ENCODE measurements at regions not wholly inside any gene's neighbourhood (a gene's known extent, or its start where the extent isn't known, plus 50 kb on each side); places are given as distances from the start of the nearest gene placed in this dataset.
"Not testable (repeated sequence)": the region's sequence is repeated elsewhere in the genome, so short reads cannot be mapped to it uniquely, and the experiment has no call there.

DNA sequence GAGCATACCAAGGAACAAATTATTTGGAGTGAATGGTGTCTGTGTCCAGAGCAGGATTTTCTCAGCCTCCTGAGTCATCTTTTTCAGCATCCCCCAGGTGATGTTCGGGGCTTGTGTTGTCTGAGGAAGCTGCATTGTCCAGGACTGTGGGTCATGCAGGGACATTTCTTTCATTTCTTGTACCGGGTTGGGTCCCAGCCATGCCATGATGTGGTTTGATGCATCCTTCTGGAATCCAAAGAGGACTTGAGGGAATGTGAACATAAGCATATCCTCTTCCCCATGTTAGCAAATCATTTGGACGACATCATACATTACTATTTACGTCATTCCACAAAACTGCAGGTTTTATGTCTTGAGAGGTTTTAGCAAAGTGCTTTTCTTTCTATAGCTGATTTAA lies 797.8 kb downstream of the CCDC85A start:
- H3K4me1 ChIP-seq = no peaks in the 10 kb centered on the region
- peaks cover 5% of the 10 kb centered on the region for H3K9me3 ChIP-seq
- ATAC-seq (no peak), DNase-seq (no peak)
- no peak overlapping the region for H3K4me3 ChIP-seq
- no peaks in the 10 kb centered on the region for H3K27me3 ChIP-seq
- TF ChIP-seq, protein P1, sequence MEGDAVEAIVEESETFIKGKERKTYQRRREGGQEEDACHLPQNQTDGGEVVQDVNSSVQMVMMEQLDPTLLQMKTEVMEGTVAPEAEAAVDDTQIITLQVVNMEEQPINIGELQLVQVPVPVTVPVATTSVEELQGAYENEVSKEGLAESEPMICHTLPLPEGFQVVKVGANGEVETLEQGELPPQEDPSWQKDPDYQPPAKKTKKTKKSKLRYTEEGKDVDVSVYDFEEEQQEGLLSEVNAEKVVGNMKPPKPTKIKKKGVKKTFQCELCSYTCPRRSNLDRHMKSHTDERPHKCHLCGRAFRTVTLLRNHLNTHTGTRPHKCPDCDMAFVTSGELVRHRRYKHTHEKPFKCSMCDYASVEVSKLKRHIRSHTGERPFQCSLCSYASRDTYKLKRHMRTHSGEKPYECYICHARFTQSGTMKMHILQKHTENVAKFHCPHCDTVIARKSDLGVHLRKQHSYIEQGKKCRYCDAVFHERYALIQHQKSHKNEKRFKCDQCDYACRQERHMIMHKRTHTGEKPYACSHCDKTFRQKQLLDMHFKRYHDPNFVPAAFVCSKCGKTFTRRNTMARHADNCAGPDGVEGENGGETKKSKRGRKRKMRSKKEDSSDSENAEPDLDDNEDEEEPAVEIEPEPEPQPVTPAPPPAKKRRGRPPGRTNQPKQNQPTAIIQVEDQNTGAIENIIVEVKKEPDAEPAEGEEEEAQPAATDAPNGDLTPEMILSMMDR (IDR thresholded peaks at IDR 0.05) = no peak
- H3K27ac ChIP-seq = no peak overlapping the region
- intact Hi-C loops (cut with DNase I) = no loop called here
- no peaks in the 10 kb centered on the region for H3K36me3 ChIP-seq

DNA sequence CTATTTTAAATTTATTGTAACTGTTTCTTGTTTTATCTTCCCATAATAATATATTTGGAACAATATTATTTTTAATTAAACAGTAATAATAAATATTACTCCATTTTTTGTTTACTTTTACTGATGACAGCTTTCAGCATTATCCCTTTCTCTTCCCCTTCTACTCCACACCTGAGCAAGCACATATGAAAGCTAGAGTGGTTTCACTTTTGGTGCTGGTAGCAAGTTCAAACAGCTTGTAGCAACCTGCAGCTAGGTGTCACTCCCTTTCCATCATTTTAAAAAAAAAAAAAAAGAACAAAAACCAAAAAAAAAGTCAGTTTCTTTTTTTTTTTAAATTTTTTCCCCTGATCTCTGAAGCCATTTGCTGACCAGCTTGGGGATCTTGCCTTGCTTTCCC lies 801.8 kb downstream of the CCDC85A start:
- peaks cover 5% of the 10 kb centered on the region for H3K9me3 ChIP-seq
- H3K4me1 ChIP-seq = no peaks in the 10 kb centered on the region
- H3K36me3 ChIP-seq = no peaks in the 10 kb centered on the region
- TF ChIP-seq, protein P1 (IDR thresholded peaks at IDR 0.05) = no peak
- no peaks in the 10 kb centered on the region for H3K27me3 ChIP-seq
- no peak overlapping the region for H3K27ac ChIP-seq
- DNase-seq (no peak), ATAC-seq (no peak)
- intact Hi-C loops (cut with DNase I) = no loop called here
- H3K4me3 ChIP-seq = no peak overlapping the region

DNA sequence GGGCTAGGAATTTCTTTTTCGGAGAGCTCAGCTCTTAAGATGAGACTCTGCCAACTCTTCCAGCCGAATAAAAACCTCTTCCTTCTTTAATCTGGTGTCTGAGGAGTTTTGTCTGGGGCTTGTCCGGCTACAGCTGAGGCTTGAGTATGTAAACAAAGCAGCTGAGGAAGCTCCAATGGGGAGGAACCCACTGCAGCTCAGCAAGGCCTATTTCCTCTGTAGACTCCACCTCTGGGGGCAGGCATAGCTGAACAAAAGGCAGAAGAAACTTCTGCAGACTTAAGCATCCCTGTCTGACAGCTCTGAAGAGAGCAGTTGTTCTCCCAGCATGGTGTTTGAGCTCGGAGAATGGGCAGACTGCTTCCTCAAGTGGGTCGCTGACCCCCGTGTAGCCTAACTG lies 838.7 kb downstream of the CCDC85A start:
- no peak overlapping the region for H3K4me3 ChIP-seq

DNA sequence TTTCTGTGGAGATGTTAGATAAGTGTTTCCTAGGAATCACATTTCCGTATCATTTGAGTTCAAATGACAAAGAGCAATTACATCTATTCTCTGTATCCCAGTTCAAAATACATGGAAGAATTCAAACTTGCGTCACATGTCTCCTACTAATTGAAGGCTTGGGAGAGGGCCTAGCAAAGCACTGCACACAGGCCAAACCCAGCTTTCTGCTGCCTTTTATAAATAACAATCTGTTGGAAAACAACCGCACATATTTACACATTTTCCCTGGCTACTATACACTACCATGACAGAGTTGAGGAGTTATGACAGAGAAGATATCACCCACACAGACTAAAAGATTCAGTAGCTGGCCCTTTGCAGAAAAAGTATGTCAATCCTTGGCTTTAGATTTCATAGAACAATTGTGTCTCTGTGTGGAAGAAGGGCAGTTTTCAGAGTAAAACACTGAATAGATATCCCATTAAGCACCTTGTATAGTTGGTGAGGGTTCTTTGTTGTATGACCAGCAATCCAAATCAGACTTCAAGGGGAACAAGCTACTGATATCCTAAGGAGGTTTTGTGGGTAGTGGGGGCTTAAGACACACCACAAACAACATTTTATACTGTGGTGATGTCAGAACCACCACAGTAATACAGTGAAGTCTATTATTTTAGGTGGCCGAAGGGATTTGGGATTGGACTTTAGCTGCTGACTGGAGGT lies 861.3 kb downstream of the CCDC85A start:
- H3K9me3 ChIP-seq = no peaks in the 10 kb centered on the region
- H3K36me3 ChIP-seq = no peaks in the 10 kb centered on the region
- intact Hi-C loops (cut with DNase I) = no loop called here
- H3K4me3 ChIP-seq = no peak overlapping the region
- H3K27ac ChIP-seq = no peak overlapping the region
- H3K4me1 ChIP-seq = no peaks in the 10 kb centered on the region
- DNase-seq = no peak
- H3K27me3 ChIP-seq = no peaks in the 10 kb centered on the region
- no peak for ATAC-seq
- TF ChIP-seq, protein P1 (IDR thresholded peaks at IDR 0.05) = no peak

More for the DNA sequence above, 838.7 kb downstream of the CCDC85A start:
- intact Hi-C loops (cut with DNase I) = no loop called here
- Histone ChIP-seq H3K4me1 (no peaks in the 10 kb centered on the region), H3K9me3 (no peaks in the 10 kb centered on the region), H3K27ac (no peak overlapping the region), H3K36me3 (no peaks in the 10 kb centered on the region), H3K27me3 (no peaks in the 10 kb centered on the region)
- ATAC-seq (no peak), DNase-seq (no peak)
- TF ChIP-seq, protein P1 (IDR thresholded peaks at IDR 0.05) = no peak

DNA sequence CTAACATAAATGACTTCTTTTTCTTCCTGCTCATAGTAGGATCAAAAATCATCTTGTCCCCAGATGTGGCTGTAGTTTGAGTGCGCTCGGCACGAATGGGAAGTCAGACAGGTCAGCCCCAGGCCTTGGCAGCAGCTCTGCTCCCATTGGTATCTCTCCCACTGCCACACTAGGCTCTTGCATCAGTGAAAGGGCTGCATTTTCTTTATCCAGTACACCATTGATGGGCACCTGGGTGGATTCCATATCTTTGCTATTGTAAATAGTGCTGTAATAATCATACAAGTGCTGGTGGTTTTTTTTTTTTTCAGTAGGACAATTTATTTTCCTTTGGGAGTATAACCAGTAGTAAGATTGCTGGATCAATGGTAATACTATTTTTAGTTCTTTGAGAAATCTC lies 865.5 kb downstream of the CCDC85A start:
- Histone ChIP-seq H3K4me3 (no peak overlapping the region), H3K9me3 (no peaks in the 10 kb centered on the region), H3K4me1 (no peaks in the 10 kb centered on the region), H3K27ac (no peak overlapping the region), H3K27me3 (no peaks in the 10 kb centered on the region), H3K36me3 (no peaks in the 10 kb centered on the region)
- TF ChIP-seq, protein P1 (IDR thresholded peaks at IDR 0.05) = no peak
- DNase-seq (no peak), ATAC-seq (no peak)
- intact Hi-C loops (cut with DNase I) = no loop called here

DNA sequence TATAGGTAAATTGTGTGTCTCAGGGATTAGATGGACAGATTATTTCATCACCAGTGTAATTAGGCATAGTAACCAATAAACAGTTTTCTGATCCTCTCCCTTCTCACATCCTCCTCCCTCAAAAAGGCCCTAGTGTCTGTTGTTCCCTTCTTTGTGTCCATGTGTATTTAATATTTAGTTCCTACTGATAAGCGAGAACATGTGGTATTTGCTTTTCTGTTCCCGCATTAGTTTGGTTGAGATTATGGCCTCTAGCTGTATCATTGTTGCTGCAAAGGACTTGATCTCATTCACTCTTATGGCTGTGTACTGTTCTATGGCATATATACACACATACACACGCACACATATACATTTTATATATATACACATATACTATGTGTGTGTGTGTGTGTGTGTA lies 866.2 kb downstream of the CCDC85A start:
- ATAC-seq (no peak), DNase-seq (no peak)
- Histone ChIP-seq H3K4me3 (no peak overlapping the region), H3K27me3 (no peaks in the 10 kb centered on the region), H3K9me3 (no peaks in the 10 kb centered on the region), H3K4me1 (no peaks in the 10 kb centered on the region), H3K36me3 (no peaks in the 10 kb centered on the region), H3K27ac (no peak overlapping the region)
- TF ChIP-seq, protein P1 (IDR thresholded peaks at IDR 0.05) = no peak
- intact Hi-C loops (cut with DNase I) = no loop called here

DNA sequence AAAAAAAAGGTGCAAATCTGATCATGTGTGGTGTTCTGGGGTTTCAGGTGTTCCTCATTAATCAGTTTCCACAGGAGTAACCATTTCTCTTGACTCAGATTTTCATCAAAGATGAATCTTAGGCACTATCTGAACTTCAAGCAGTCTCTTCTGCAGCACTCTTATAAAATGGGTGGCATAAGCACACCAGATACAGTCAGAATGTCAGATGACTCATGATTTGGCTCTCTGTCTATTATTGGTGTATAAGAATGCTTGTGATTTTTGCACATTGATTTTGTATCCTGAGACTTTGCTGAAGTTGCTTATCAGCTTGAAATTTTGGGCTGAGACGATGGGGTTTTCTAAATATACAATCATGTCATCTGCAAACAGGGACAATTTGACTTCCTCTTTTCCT lies 882.5 kb downstream of the CCDC85A start:
- DNase-seq; H3K27me3 ChIP-seq; H3K9me3 ChIP-seq; H3K4me1 ChIP-seq; H3K27ac ChIP-seq; intact Hi-C loops (cut with DNase I); H3K4me3 ChIP-seq; ATAC-seq; H3K36me3 ChIP-seq: not testable (repeated sequence)
